ENCODE measurements at regions not wholly inside any gene's neighbourhood (a gene's known extent, or its start where the extent isn't known, plus 50 kb on each side); places are given as distances from the start of the nearest gene placed in this dataset.

GRCh38 chr9:38771593-38771992, 51.7 kb upstream of the FAM240B start:
- no peaks in the 10 kb centered on the region for H3K4me1 ChIP-seq (ENCODE audit: insufficient read depth, low read length)
- no peaks in the 10 kb centered on the region for H3K36me3 Mint-ChIP-seq (ENCODE audit: low read depth, unreplicated experiment)
- H3K27ac ChIP-seq (ENCODE audit: low read depth, low read length) = no peak overlapping the region
- FAIRE-seq (no peak), DNase-seq (ENCODE audit: low read depth) (no peak)
- no peaks in the 10 kb centered on the region for H4K20me1 ChIP-seq (ENCODE audit: insufficient read depth, low read length)
- H3K4me3 Mint-ChIP-seq (ENCODE audit: unreplicated experiment) = no peak overlapping the region
- no peak overlapping the region for H3K27ac Mint-ChIP-seq (ENCODE audit: unreplicated experiment)
- no peak overlapping the region for H2AFZ ChIP-seq (ENCODE audit: low read depth, low read length)
- TF ChIP-seq CTCF (IDR thresholded peaks at IDR 0.05; ENCODE audit: insufficient read depth, low read depth, low read length) = no peak
- TF ChIP-seq EZH2 (IDR thresholded peaks at IDR 0.05; ENCODE audit: insufficient read depth, low read length) = no peak
- H3K36me3 ChIP-seq (ENCODE audit: insufficient read depth, low read length) = no peaks in the 10 kb centered on the region
- no peak overlapping the region for H3K9ac ChIP-seq (ENCODE audit: low read length)
- H3K4me1 Mint-ChIP-seq (ENCODE audit: low read depth, unreplicated experiment) = no peaks in the 10 kb centered on the region
- H3K9me3 Mint-ChIP-seq (ENCODE audit: unreplicated experiment) = no peaks in the 10 kb centered on the region
- no peaks in the 10 kb centered on the region for H3K9me3 ChIP-seq (ENCODE audit: insufficient read depth, low read depth, low read length)
- H3K27me3 Mint-ChIP-seq (ENCODE audit: low read depth, unreplicated experiment) = no peaks in the 10 kb centered on the region
- H3K4me2 ChIP-seq (ENCODE audit: low read length) = no peak overlapping the region
- no peaks in the 10 kb centered on the region for H3K79me2 ChIP-seq (ENCODE audit: insufficient read depth, low read length)
- no peaks in the 10 kb centered on the region for H3K27me3 ChIP-seq (ENCODE audit: insufficient read depth, low read length)
- no peak overlapping the region for H3K4me3 ChIP-seq (ENCODE audit: insufficient read depth, low read depth, low read length)
